ENCODE measurements at regions not wholly inside any gene's neighbourhood (a gene's known extent, or its start where the extent isn't known, plus 50 kb on each side); places are given as distances from the start of the nearest gene placed in this dataset.
A peak's percentile ranks its signal among the peaks of the same experiment; 100 is the strongest.

DNA sequence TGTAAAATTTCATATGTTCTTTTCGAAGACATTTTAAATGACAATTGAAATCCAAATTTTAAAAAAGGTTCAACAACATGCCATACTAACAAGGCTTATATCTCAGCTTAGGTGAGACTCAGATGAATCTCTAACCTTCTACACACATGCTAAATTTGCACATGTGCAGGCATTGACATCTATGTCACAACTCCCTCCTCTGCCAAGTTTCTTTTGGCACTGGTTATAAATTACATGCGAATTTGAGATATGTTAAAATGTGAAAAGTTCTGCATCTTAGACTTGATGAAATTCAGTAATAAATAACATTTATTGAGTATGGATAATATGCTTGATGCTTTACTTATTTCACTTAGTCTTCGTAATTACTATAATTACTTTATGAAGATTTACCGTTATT lies 234.3 kb downstream of the TLE4 start:
- FAIRE-seq = no peak
- BruUV-seq (replicated peaks) = no TSS peak

GRCh38 chr9:79801459-79801858 lies 229.7 kb downstream of the TLE4 start:
- ChIA-PET CTCF (interaction anchor here (1.0 to 1.5 kb wide), 4 partner anchors 8 to 135 kb away, joined by 3 to 6 read pairs (median 4); no protein-coding TSS in a partner anchor), POLR2A (interaction anchor here (0.8 kb wide), 1 partner anchor 230 kb away, joined by 4 read pairs; the partner anchor contains the start of gene TLE4)
- H3K9me1 ChIP-seq (replicated peaks; ENCODE audit: control insufficient read depth, extremely low read depth, insufficient read depth, low read length) = no peaks in the 10 kb centered on the region
- dilution Hi-C loops (cut with MboI; ENCODE audit: extremely low pct_ligation_motif_present, low sequenced_read_pairs) = no loop called here
- DNase-seq (ENCODE audit: low read depth, low spot score) = peak; percentile 96
- peak; percentile 94 for FAIRE-seq
- H3K36me3 ChIP-seq (ENCODE audit: control insufficient read depth in 2 of 2, extremely low read depth in 1 of 2, insufficient read depth in 2 of 2, low read length in 2 of 2) = no peaks in the 10 kb centered on the region
- BruUV-seq (replicated peaks) = no TSS peak
- peak overlapping the region; percentile 18 for H2AFZ ChIP-seq (ENCODE audit: low read depth, low read length)
- H3K9me3 ChIP-seq (replicated peaks; ENCODE audit: control insufficient read depth, insufficient read depth, low read length) = no peaks in the 10 kb centered on the region
- H3K27ac ChIP-seq (ENCODE audit: insufficient read depth, low read depth, low read length) = peak overlapping the region; percentile 65
- H3K9ac ChIP-seq (replicated peaks; ENCODE audit: extremely low read depth, insufficient read depth, low read length) = no peak overlapping the region
- peaks cover 17% of the 10 kb centered on the region for H3K4me1 ChIP-seq (ENCODE audit: control insufficient read depth, extremely low read depth, insufficient read depth, low read length)
- TF ChIP-seq JUN (IDR thresholded peaks at IDR 0.05; ENCODE audit: borderline replicate concordance, insufficient read depth, insufficient read length, low read depth) (peak; percentile 80), CTCF (IDR thresholded peaks at IDR 0.05; ENCODE audit: extremely low read depth in 1 of 2, insufficient read depth in 1 of 2, low read depth in 1 of 2, low read length in 2 of 2) (no peak), MAX (IDR thresholded peaks at IDR 0.05; ENCODE audit: insufficient read depth, insufficient read length) (no peak), POLR2AphosphoS5 (IDR thresholded peaks at IDR 0.05; ENCODE audit: insufficient read depth, low read depth, low read length) (peak; percentile 23), GATA2 (IDR thresholded peaks at IDR 0.05; ENCODE audit: insufficient read depth, insufficient read length, low read depth, low read length) (peak; percentile 83), FOS (IDR thresholded peaks at IDR 0.05; ENCODE audit: borderline replicate concordance, insufficient read depth, low read length) (peak; percentile 80), MYC (IDR thresholded peaks at IDR 0.05; ENCODE audit: low read depth, low read length) (no peak)
- no peaks in the 10 kb centered on the region for H4K20me1 ChIP-seq (replicated peaks; ENCODE audit: control insufficient read depth, extremely low read depth, insufficient read depth, low read length)
- H3K4me3 ChIP-seq (replicated peaks in 1 of 3; ENCODE audit: insufficient read depth in 1 of 3, low read depth in 1 of 3, low read length in 3 of 3) = no peak overlapping the region
- H3K27me3 ChIP-seq (ENCODE audit: control insufficient read depth in 2 of 2, insufficient read depth in 2 of 2, low read length in 2 of 2) = no peaks in the 10 kb centered on the region
- peak overlapping the region; percentile 87 for H3K4me2 ChIP-seq (ENCODE audit: insufficient read depth, low read length)
- intact Hi-C loops (cut with micrococcal nuclease) = loop anchor here (2.0 to 10.0 kb wide), 3 partner anchors 137 to 356 kb away; partner anchors contain the start of gene TLE4
- H3K79me2 ChIP-seq (ENCODE audit: control insufficient read depth, insufficient read depth, low read length) = no peaks in the 10 kb centered on the region

More for the DNA sequence above, 234.3 kb downstream of the TLE4 start:
- intact Hi-C loops (cut with micrococcal nuclease) (loop anchor here (10.0 kb wide), 1 partner anchor 141 kb away; no protein-coding TSS in a partner anchor), dilution Hi-C loops (cut with MboI; ENCODE audit: extremely low pct_ligation_motif_present, low sequenced_read_pairs) (no loop called here)
- H3K27ac ChIP-seq (ENCODE audit: insufficient read depth, low read depth, low read length) = no peak overlapping the region
- no peaks in the 10 kb centered on the region for H3K79me2 ChIP-seq (ENCODE audit: control insufficient read depth, insufficient read depth, low read length)
- no peak overlapping the region for H3K4me2 ChIP-seq (ENCODE audit: insufficient read depth, low read length)
- no peaks in the 10 kb centered on the region for H3K27me3 ChIP-seq (ENCODE audit: control insufficient read depth in 2 of 2, insufficient read depth in 2 of 2, low read length in 2 of 2)
- POLR2A ChIA-PET = no interaction called here
- no peak overlapping the region for H3K4me3 ChIP-seq (replicated peaks in 1 of 3; ENCODE audit: insufficient read depth in 1 of 3, low read depth in 1 of 3, low read length in 3 of 3)
- no peaks in the 10 kb centered on the region for H3K36me3 ChIP-seq (ENCODE audit: control insufficient read depth in 2 of 2, extremely low read depth in 1 of 2, insufficient read depth in 2 of 2, low read length in 2 of 2)
- no peaks in the 10 kb centered on the region for H3K9me1 ChIP-seq (replicated peaks; ENCODE audit: control insufficient read depth, extremely low read depth, insufficient read depth, low read length)
- no peak overlapping the region for H2AFZ ChIP-seq (ENCODE audit: low read depth, low read length)
- DNase-seq (ENCODE audit: low read depth, low spot score) = no peak
- no peak overlapping the region for H3K9ac ChIP-seq (replicated peaks; ENCODE audit: extremely low read depth, insufficient read depth, low read length)
- TF ChIP-seq FOS (IDR thresholded peaks at IDR 0.05; ENCODE audit: borderline replicate concordance, insufficient read depth, low read length) (no peak), POLR2AphosphoS5 (IDR thresholded peaks at IDR 0.05; ENCODE audit: insufficient read depth, low read depth, low read length) (no peak), JUN (IDR thresholded peaks at IDR 0.05; ENCODE audit: borderline replicate concordance, insufficient read depth, insufficient read length, low read depth) (no peak), GATA2 (IDR thresholded peaks at IDR 0.05; ENCODE audit: insufficient read depth, insufficient read length, low read depth, low read length) (no peak)
- CTCF ChIA-PET = no interaction called here
- peaks cover 30% of the 10 kb centered on the region for H3K4me1 ChIP-seq (ENCODE audit: control insufficient read depth, extremely low read depth, insufficient read depth, low read length)
- H3K9me3 ChIP-seq (replicated peaks; ENCODE audit: control insufficient read depth, insufficient read depth, low read length) = no peaks in the 10 kb centered on the region
- H4K20me1 ChIP-seq (replicated peaks; ENCODE audit: control insufficient read depth, extremely low read depth, insufficient read depth, low read length) = no peaks in the 10 kb centered on the region
